ENCODE measurements at regions not wholly inside any gene's neighbourhood (a gene's known extent, or its start where the extent isn't known, plus 50 kb on each side); places are given as distances from the start of the nearest gene placed in this dataset.

GRCh38 chr2:220002699-220003098, 375.3 kb downstream of the SLC4A3 start:
- TF ChIP-seq POLR2A (IDR thresholded peaks at IDR 0.05) (no peak), CTCF (IDR thresholded peaks at IDR 0.05) (no peak)
